H1 (cell line): ENCODE measurements at regions not wholly inside any gene's neighbourhood (a gene's known extent, or its start where the extent isn't known, plus 50 kb on each side); places are given as distances from the start of the nearest gene placed in this dataset.

Source experiments
- ASH2L ChIP-seq: fragments of 200-600, 300-600 bp; sonication (generic); IDR thresholded peaks from one replicate; pipeline ENCODE4 v1.7.1; 2017; ENCODE audit warnings: low read length
- CBX8 ChIP-seq: fragments of 300-800, 300-1000 bp; sonication (generic); IDR thresholded peaks from 2 replicates; pipeline ENCODE4 v1.7.1; 2016; ENCODE audit warnings: low read depth, low read length, borderline replicate concordance
- CHD1 ChIP-seq: IDR thresholded peaks from 2 replicates; pipeline ENCODE4 v1.6.1; 2012; ENCODE audit warnings: low read depth, low read length, improper control_type of control experiment
- SRF ChIP-seq: IDR thresholded peaks from 2 replicates; pipeline ENCODE4 v1.6.1; 2011; ENCODE audit warnings: mild to moderate bottlenecking, low read depth, low read length, moderate library complexity
- TAF1 ChIP-seq: IDR thresholded peaks from 2 replicates; pipeline ENCODE4 v1.6.1; 2011; ENCODE audit warnings: mild to moderate bottlenecking, low read depth, low read length
- YY1 ChIP-seq: IDR thresholded peaks from 2 replicates; pipeline ENCODE4 v1.6.1; 2011; ENCODE audit warnings: low read depth, mild to moderate bottlenecking, low read length

GRCh38 chr9:73284377-73284776 is 132.7 kb downstream of the ANXA1 start (continued):
- TF ChIP-seq CBX8 (no peak), TAF1 (no peak), YY1 (no peak), SRF (no peak), ASH2L (no peak), CHD1 (no peak)
- TF ChIP-seq, all 59 proteins: peak for 0
